ENCODE measurements at regions not wholly inside any gene's neighbourhood (a gene's known extent, or its start where the extent isn't known, plus 50 kb on each side); places are given as distances from the start of the nearest gene placed in this dataset.

DNA sequence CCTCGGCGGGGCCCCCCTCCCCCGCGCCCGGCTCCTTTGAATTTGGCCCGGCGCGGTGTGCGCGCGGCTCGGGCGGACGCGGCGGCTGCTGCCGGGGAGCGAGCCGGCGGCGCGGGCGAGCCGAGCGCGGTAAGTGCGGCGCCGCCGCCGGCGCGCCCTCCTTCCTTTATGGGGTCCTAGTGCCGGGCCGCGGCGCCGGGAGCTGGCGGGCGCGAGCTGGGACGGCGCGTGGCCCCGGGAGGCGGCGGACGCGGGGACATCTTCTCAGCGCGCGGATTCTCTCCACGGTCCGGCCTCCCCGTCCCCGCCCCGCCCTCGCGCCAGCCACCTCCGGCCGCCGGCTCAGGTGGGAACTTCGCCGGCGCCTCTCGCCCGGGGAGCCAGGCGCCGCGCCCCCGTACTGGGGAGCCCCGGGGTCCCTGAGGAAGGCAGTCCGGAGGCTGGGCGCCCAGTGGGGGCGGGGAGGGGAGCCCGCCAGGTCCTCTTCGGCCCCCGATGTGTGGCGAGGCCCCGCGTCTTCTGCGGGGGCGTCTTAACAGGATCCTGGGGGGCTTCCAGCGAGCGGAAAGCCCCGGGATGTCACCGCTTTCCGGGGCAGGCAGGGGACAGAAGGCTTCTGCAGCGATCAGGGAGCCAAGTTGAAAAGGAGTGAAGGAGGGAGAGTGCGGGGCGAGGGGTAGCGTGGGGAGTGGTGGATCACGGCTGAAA is 98.4 kb upstream of the TENM3 start:
- no peak for DNase-seq (ENCODE audit: low read depth)

GRCh38 chr4:182145334-182145905 is 97.8 kb upstream of the TENM3 start:
- no peak for DNase-seq (ENCODE audit: low read depth)

DNA sequence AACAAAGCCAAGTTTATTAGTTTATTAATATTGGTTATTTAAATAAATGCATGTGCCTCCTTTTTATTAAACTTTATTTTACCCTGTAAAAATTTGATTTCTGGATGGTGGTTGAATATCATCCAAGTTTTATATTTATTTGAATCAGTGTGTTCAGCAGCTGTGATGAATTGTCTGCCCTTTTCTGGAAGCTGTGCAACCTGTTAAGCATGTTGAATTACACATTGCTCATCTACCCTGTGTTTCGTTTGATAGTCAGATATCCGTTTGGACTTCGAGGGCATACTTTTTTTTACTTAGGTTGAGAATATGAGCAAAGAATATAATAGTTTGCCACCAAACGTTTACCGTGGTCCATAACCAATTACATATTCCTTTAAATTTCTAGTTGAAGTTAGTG is 95.8 kb upstream of the TENM3 start:
- no peak for DNase-seq (ENCODE audit: low read depth)

- DNase-seq (ENCODE audit: low read depth) = no peak
These were observed 92.6 kb upstream of the TENM3 start for GRCh38 chr4:182150645-182151044.

GRCh38 chr4:182155806-182156205 is 87.4 kb upstream of the TENM3 start:
- no peak for DNase-seq (ENCODE audit: low read depth)

GRCh38 chr4:182163180-182163579 is 80.0 kb upstream of the TENM3 start:
- no peak for DNase-seq (ENCODE audit: low read depth)

DNA sequence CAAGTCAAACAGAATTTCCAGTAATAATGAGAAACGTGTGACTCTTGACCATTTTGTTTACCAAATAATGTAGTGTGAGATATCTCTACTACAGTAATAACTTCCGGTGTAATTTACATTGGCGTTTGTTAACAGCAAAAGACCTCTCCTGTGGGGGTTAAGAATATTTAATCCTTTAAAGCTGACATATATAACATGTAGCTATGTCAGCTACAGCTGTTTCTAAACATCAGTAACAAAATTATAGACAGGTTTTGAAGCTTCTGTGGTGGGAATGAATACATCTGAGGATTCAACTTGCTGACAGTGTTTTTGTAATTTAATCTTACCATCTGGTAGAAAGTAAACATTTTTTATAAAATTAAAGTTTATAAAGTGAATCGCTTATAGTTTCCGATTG is 73.6 kb upstream of the TENM3 start:
- DNase-seq (ENCODE audit: low read depth) = no peak

GRCh38 chr4:182169987-182170386 is 73.2 kb upstream of the TENM3 start:
- no peak for DNase-seq (ENCODE audit: low read depth)

- no peak for DNase-seq (ENCODE audit: low read depth)
These were observed 72.7 kb upstream of the TENM3 start for GRCh38 chr4:182170417-182170935.

- DNase-seq (ENCODE audit: low read depth) = no peak
These were observed 68.2 kb upstream of the TENM3 start for GRCh38 chr4:182174979-182175378.

GRCh38 chr4:182175788-182176519 is 67.2 kb upstream of the TENM3 start:
- no peak for DNase-seq (ENCODE audit: low read depth)

DNA sequence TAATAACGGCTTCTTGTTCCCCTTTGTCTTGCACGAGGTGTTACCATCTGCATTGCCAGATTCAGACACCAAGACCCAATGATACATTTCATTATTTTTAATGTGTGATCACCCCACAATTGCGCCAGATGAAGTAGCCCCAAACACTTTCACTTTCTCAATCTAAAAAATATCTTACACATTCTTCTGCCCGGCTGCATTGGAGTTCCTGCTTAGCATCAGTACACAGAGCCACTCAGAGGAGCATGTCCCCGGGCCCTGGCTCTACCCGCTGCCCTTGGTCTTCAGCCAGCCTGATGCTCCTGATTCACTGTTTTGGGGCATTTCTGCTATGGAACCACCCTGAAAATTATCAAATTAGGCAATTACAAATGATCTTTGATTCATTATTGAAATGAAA is 66.0 kb upstream of the TENM3 start:
- DNase-seq (ENCODE audit: low read depth) = no peak

- DNase-seq (ENCODE audit: low read depth) = no peak
These were observed 64.1 kb upstream of the TENM3 start for GRCh38 chr4:182179105-182179504.

DNA sequence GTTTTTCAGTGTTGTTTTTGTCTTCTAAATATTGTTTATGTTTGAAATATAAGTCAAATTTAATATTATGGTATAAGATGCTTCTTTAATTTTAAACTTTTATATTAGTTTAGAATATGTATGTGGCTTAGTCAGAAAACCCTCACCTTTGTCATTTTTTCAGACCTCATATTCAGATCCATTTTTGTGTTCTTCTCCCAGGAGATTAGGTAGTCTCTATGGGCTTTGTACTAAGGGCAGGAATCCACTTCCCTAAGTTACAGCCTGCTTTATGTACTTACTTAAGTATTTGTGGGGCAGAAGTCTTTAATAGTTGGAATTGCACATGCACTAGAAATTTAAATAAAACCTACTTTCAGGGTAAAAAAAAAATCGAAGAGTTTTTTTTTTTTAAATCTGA is 63.5 kb upstream of the TENM3 start:
- DNase-seq (ENCODE audit: low read depth) = no peak

DNA sequence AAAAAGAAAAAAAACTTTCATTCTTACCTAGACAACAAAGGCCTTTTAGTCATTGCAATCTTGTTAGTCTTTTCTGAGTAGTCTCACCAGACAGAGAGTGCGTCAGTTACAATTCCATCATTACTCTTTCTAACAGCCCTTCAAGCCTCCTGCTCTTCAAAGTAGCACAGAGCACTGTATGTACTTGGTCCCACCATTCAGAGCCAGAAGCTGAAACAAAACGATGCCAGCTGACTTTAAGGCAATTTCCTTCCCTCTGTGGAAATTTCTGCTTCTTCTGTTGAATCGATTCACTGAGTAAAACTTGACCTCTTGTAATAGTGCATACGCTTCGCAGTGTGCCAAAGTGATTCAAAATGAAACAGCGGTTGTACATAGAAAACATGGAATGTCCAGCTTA is 57.7 kb upstream of the TENM3 start:
- DNase-seq (ENCODE audit: low read depth) = no peak

DNA sequence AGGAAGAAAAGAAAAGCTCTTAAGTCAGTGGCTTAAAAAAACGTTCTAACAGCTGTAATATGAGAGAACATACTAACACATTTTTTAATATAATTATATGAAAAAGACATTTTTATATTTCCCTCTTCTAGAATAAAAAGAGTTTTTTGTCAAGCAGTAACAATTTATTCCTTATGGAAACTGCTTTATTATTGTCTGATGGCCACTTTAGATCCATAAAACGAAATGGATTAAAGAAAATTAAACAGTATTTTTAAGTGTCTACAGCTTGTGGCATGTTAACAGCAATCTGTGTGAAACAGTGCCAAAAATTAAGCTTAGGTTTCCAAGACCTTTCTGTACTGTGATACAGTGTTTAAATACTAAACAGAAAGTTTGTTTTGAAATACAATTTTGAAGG is 55.5 kb upstream of the TENM3 start:
- DNase-seq (ENCODE audit: low read depth) = no peak

DNA sequence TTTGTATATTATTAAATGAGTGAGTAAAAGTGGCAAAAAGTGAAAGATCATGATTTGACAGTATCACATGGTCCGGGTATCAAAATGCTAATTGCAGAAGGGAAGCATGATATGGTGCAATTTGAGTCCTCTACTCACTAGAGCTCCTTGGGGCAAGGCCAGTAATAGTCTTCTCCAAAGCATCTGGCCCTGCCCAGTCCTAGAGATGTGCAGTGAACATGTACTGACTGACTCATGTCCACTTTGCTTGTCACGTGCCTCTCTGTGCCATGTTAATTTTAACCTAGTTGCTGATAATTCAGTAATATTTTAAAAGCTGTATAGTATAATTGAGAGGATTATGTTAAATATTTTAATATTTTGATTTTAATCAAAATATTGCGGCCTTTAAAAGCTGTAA is 54.6 kb upstream of the TENM3 start:
- no peak for DNase-seq (ENCODE audit: low read depth)

GRCh38 chr4:182189103-182189878 is 53.9 kb upstream of the TENM3 start:
- peak; percentile 88 for DNase-seq (ENCODE audit: low read depth)

DNA sequence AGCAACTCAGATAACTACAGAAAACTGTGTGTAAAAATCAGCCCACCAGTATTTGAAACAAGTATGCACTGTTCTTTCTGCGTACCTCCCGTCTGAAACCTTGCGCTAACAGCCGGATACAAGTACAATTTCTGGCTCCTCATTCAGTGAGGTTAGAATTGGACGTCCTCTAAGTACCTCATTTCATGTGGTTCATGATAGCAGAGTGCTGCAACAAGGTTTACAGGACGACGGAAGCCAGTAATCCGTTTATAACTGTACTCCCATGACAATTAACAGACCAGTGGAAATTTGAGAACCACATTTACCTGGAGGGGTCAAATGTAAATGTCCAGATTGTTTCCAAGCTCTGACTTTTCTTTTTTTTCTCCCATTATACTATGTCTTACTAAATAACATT is 52.9 kb upstream of the TENM3 start:
- DNase-seq (ENCODE audit: low read depth) = no peak

DNA sequence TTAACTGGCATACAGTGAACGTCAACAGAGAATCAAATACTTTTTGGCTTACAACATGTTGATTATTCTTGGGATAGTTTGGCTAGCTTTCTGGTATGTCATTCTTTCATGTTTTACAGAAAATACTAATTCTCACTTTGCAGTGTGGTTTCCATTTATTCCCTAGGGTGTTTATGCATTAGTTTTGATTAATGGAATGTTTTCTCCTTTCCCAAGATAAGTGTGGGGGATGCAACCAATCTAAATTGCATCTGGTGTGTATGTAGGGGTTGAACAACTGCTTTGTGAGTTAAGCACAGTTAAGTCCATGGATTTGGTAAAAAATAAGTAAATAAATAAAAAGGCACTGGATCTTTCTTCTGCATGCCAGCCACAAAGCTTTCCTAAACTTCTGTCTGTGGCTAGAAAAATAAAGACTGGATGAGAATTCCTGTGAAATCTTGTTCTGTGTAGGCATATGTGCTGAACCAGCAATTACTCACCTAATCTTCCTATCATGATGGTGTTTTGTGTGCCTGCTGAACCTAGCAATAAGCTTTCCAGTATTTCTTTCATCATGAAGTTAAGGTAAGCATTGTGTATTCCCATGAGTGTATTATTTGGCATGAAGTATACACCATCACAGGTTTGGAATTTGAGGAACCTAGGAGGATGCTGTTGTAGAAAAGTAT is 50.6 kb upstream of the TENM3 start:
- DNase-seq (ENCODE audit: low read depth) = no peak

DNA sequence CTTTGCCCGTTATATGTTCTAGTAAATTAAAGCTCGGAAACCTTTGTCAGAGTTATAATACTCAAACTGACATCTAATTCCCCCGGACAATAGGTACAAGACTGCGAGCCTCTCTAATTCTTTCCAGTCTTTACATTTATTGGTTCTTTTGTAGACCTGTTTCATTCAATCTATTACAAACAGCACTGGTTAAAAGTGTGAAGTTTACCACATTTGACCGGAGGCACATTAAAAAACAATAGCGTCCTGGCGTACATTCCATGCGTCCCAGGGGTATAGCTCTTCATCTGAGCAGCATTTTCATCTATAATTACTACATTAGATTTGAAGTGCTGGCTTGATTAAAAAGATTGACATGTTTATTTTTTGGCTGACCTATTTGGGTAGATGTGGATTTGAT is 49.9 kb upstream of the TENM3 start:
- no peak for DNase-seq (ENCODE audit: low read depth)

Data from GM04504 (cell line).